Peyer's patch (tissue), 4 donors: ENCODE measurements at regions not wholly inside any gene's neighbourhood (a gene's known extent, or its start where the extent isn't known, plus 50 kb on each side); places are given as distances from the start of the nearest gene placed in this dataset.

Source experiments
- DNase-seq, 3 donors: peaks; one replicate each; pipeline ENCODE4 v3.0.0-alpha.2; 2017 to 2019
- H3K27ac ChIP-seq, 4 donors: fragments of 200-600 bp; sonication (generic); one replicate each; pipeline ENCODE4 v1.5.1; 2016 to 2019
- H3K27me3 ChIP-seq, 2 donors: fragments of 200-600 bp; sonication (generic); one replicate each; pipeline ENCODE4 v1.5.1; 2019
- H3K36me3 ChIP-seq, 3 donors: fragments of 200-600 bp; sonication (generic); one replicate each; pipeline ENCODE4 v1.5.1; 2016 to 2019
- H3K4me1 ChIP-seq, 4 donors: fragments of 200-600 bp; sonication (generic); one replicate each; pipeline ENCODE4 v1.5.1; 2016 to 2019
- H3K4me3 ChIP-seq, 4 donors: fragments of 200-600 bp; sonication (generic); 1 replicate in 3 of 4; 2 replicates in 1 of 4; pipeline ENCODE4 v1.5.1; 2016 to 2019; ENCODE audit warnings: mild to moderate bottlenecking in 1 of 4
- H3K9me3 ChIP-seq, 4 donors: fragments of 200-600 bp; sonication (generic); one replicate each; pipeline ENCODE4 v1.5.1; 2016 to 2019; ENCODE audit warnings: mild to moderate bottlenecking in 1 of 4
- POLR2A ChIP-seq, 2 donors: fragments of 450-650 bp; IDR thresholded peaks; one replicate each; pipeline ENCODE4 v1.5.1; 2017; ENCODE audit warnings: antibody characterized with exemption in 2 of 2, mild to moderate bottlenecking in 2 of 2, moderate library complexity in 2 of 2
- TF ChIP-seq, protein P1 (sequence below), 6 experiments: fragments of 450-650 bp in 4 of 6; fragments of 200-600 bp in 2 of 6; sonication (generic) in 1 of 6; IDR thresholded peaks; one replicate each; pipeline ENCODE4 v1.5.1; 2017 to 2019; ENCODE audit warnings: antibody characterized with exemption in 6 of 6, mild to moderate bottlenecking in 3 of 6, moderate library complexity in 1 of 6

DNA sequence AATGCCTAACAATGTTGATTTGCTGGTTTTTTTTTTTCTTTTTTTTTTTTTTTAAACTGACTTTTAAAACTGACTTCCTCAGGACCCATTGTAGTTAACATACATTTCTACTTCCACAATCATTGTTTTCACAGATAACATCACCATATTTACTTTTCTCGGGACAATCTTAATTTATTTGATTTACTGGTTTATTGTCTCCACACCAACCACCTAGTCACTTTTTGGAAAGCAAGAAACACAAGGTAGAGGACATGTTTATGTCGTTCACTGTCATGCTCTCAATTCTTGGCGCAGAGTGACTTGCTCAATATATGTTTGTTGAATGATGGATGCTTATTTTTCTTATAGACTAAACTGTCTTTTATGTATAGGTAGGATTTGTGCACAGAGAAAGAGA lies 2280.7 kb downstream of the MAT2B start:
- H3K4me1 ChIP-seq: no peaks in the 10 kb centered on the region
- H3K27ac ChIP-seq: no peak overlapping the region
- TF ChIP-seq, protein P1, sequence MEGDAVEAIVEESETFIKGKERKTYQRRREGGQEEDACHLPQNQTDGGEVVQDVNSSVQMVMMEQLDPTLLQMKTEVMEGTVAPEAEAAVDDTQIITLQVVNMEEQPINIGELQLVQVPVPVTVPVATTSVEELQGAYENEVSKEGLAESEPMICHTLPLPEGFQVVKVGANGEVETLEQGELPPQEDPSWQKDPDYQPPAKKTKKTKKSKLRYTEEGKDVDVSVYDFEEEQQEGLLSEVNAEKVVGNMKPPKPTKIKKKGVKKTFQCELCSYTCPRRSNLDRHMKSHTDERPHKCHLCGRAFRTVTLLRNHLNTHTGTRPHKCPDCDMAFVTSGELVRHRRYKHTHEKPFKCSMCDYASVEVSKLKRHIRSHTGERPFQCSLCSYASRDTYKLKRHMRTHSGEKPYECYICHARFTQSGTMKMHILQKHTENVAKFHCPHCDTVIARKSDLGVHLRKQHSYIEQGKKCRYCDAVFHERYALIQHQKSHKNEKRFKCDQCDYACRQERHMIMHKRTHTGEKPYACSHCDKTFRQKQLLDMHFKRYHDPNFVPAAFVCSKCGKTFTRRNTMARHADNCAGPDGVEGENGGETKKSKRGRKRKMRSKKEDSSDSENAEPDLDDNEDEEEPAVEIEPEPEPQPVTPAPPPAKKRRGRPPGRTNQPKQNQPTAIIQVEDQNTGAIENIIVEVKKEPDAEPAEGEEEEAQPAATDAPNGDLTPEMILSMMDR (IDR thresholded peaks at IDR 0.05): no peak
- TF ChIP-seq POLR2A (IDR thresholded peaks at IDR 0.05): no peak
- no peak overlapping the region for H3K4me3 ChIP-seq
- no peaks in the 10 kb centered on the region for H3K9me3 ChIP-seq
- DNase-seq: no peak
- H3K27me3 ChIP-seq: no peaks in the 10 kb centered on the region
- H3K36me3 ChIP-seq: no peaks in the 10 kb centered on the region

DNA sequence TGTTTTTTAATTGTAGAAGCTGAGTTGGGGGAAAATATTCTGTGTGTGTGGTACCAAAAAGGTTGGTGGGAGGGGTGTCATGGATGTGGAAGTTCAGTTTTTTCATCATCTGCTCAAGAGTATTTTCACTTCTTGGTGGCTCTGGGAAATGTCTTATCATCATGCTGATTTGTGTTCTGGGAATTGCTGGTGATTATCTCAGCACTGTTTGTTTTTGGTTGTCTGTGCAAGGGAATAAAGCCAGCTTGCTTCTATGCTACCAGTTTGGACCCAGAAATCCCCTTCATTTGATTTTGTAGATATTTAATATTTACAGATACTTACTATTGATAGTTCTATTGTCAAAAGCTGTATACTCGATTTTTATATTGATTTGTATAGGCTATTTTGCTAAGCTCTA lies 2289.7 kb downstream of the MAT2B start:
- H3K9me3 ChIP-seq: no peaks in the 10 kb centered on the region
- no peaks in the 10 kb centered on the region for H3K27me3 ChIP-seq
- DNase-seq: no peak
- TF ChIP-seq, protein P1 (IDR thresholded peaks at IDR 0.05): no peak
- TF ChIP-seq POLR2A (IDR thresholded peaks at IDR 0.05): no peak
- no peak overlapping the region for H3K27ac ChIP-seq
- H3K36me3 ChIP-seq: no peaks in the 10 kb centered on the region
- no peaks in the 10 kb centered on the region for H3K4me1 ChIP-seq
- H3K4me3 ChIP-seq: no peak overlapping the region

DNA sequence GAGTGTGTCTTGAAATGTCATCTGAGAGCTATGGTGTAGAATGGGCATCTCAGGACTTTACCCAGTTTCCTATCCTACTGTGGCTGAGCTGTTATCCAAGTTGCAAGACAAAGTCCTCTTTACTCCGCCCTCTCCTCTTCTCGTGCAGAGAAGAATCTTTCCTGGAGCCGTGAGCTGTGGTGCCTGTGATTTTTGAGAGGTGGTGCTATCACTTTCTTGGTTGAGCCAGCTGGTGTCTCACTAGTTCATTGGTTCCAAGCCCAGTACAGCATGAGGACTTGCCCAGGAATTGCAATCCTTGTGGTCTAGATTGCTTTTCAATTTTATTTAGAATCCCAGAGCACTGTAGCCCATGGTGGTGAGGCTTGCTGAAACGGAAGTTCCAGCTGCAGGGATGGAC lies 2300.3 kb downstream of the MAT2B start:
- no peaks in the 10 kb centered on the region for H3K9me3 ChIP-seq
- no peaks in the 10 kb centered on the region for H3K4me1 ChIP-seq
- no peak overlapping the region for H3K27ac ChIP-seq
- no peak for TF ChIP-seq POLR2A (IDR thresholded peaks at IDR 0.05)
- TF ChIP-seq, protein P1 (IDR thresholded peaks at IDR 0.05): peak in 2 of 6 experiments; percentile 18 to 23
- no peak for DNase-seq
- no peaks in the 10 kb centered on the region for H3K36me3 ChIP-seq
- H3K4me3 ChIP-seq: no peak overlapping the region
- no peaks in the 10 kb centered on the region for H3K27me3 ChIP-seq

DNA sequence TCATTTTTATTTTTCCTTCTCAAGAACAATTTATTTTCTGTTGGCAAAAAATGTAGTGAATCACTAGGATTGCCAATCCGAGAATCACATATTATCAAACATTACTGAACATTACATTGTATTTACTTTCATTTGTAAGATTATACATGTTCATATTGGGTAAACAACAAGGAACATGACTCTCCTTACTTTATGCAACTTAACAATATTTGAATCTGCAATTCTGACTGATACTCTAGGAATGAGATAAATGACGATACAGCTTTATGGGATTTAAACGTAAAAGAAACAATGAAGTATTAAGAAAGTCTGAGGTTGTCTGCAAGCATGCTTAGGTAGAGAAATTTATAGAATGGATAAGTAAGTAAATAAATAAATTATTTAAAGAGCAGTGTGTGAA lies 2302.9 kb downstream of the MAT2B start:
- no peak for TF ChIP-seq POLR2A (IDR thresholded peaks at IDR 0.05)
- TF ChIP-seq, protein P1 (IDR thresholded peaks at IDR 0.05): no peak
- no peak overlapping the region for H3K4me3 ChIP-seq
- H3K36me3 ChIP-seq: no peaks in the 10 kb centered on the region
- H3K9me3 ChIP-seq: no peaks in the 10 kb centered on the region
- H3K27me3 ChIP-seq: no peaks in the 10 kb centered on the region
- H3K4me1 ChIP-seq: no peaks in the 10 kb centered on the region
- no peak overlapping the region for H3K27ac ChIP-seq
- DNase-seq: no peak

DNA sequence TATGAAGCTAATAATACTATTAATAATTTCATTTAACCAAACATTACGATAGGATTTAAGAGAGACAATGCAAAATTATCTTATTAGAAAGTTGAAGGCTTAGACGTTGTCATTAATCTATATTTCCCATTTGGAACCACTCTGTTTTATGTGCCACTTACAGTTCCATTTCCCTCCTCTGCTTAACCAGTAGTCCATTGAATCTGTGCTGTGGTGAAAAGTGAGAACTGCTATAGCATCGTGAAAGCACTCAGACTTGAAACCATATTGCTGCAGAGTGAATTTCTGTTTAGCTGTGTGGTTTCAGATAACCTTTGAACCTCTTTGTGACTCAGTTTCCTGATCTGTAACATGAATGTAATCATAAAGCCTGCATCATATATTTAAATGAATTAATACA lies 2304.5 kb downstream of the MAT2B start:
- TF ChIP-seq, protein P1 (IDR thresholded peaks at IDR 0.05): no peak
- TF ChIP-seq POLR2A (IDR thresholded peaks at IDR 0.05): no peak
- H3K36me3 ChIP-seq: no peaks in the 10 kb centered on the region
- no peaks in the 10 kb centered on the region for H3K27me3 ChIP-seq

DNA sequence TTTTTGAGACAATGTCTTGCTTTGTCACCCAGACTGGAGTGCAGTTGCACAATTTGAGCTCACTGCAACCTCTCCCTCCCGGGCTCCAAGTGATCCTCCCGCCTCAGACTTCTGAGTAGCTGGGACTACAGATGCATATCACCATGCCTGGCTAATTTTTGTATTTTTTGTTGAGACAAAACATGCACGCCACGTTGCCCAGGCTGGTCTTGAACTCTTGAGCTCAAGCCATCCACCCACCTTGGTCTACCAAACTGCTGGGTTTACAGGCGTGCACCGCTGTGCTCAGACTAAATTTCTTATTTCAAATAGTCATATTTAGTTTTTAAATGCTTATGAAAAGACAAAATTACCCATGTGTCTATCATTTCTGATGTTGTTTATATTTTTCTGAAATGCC lies 2324.1 kb downstream of the MAT2B start:
- H3K4me1 ChIP-seq: no peaks in the 10 kb centered on the region
- no peak overlapping the region for H3K27ac ChIP-seq
- H3K27me3 ChIP-seq: no peaks in the 10 kb centered on the region
- no peak for DNase-seq
- H3K36me3 ChIP-seq: no peaks in the 10 kb centered on the region
- H3K9me3 ChIP-seq: no peaks in the 10 kb centered on the region
- TF ChIP-seq, protein P1 (IDR thresholded peaks at IDR 0.05): no peak
- TF ChIP-seq POLR2A (IDR thresholded peaks at IDR 0.05): no peak
- H3K4me3 ChIP-seq: no peak overlapping the region

More for the DNA sequence above, 2304.5 kb downstream of the MAT2B start:
- DNase-seq: no peak
- Histone ChIP-seq H3K4me1 (no peaks in the 10 kb centered on the region), H3K27ac (no peak overlapping the region), H3K4me3 (no peak overlapping the region), H3K9me3 (no peaks in the 10 kb centered on the region)
